CD4-positive, alpha-beta T cell treated with Interleukin-1 beta for 1 hour (primary cell): ENCODE measurements at regions not wholly inside any gene's neighbourhood (a gene's known extent, or its start where the extent isn't known, plus 50 kb on each side); places are given as distances from the start of the nearest gene placed in this dataset.
"Not testable (repeated sequence)": the region's sequence is repeated elsewhere in the genome, so short reads cannot be mapped to it uniquely, and the experiment has no call there.

Experiments
- DNase-seq, 2 donors: peaks; one replicate each; pipeline ENCODE4 v3.0.0-alpha.2; 2020 to 2022

DNA sequence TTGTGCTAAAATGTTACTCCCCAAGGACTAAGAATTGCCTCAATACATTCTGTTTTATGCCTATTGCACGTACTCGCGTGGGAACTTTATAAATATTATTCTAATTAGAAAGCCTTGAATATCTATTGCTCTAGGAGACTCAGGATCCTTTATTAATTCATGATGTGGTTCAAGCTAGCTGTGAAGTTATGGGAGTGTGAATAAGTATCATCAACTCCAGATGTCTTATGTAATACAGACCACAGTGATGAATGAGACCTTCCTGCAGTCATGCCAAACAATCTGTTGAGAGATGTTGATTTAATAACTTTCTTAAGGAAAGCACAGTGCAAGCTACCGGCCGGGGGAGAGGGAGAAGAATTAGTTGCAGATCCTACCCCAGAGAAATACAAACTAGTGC lies 519.2 kb upstream of the ZP4 start:
- DNase-seq, result no peak

DNA sequence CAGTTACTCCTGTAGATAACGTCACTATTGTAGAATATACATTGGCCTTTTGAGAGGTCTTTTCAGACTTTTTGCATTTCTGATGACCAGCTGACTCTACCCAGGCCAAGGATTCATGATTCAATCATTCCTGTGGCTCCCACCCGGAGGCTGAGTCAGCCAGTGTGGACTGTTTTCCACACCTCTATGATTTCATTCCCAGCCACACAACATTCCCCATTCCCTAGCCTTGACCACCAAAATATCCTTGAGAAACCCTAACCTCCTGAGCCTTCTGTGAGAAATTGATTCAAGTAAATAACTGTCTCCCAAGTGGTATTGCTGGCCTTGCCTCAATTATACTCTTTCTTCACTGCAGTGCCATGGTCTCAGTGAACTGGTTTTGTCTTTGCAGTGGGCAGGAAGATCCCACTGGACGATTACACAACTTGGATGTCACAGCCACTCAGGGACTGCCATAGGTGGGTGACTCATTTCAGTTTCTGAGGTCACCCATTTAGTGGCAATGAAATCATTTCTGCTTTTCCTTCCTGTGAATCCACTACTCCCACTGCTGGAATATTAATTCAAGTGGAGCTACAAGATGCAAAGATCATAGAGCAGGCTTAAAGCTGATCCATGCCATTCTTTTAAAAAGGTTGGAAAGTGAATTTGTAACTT lies 518.6 kb upstream of the ZP4 start:
- DNase-seq, result no peak

DNA sequence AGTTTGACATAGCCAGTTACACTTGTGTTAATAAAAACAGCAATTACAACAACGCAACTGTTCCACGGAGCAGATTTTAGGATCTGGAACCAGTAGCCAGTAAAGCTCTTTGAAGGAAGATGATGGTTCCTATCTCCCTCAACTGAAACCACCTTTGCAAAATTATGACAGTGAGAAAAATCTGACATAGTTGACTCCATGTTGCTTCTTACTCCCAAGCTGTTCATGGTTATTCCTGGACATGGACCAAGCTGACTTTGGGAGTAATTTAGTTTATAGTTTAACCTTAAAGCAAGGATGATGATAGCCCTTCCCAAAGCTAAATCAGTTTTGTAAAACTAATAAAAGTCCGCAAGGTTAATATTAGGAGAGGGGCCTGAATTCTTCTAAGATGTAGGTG lies 518.0 kb upstream of the ZP4 start:
- no peak for DNase-seq

DNA sequence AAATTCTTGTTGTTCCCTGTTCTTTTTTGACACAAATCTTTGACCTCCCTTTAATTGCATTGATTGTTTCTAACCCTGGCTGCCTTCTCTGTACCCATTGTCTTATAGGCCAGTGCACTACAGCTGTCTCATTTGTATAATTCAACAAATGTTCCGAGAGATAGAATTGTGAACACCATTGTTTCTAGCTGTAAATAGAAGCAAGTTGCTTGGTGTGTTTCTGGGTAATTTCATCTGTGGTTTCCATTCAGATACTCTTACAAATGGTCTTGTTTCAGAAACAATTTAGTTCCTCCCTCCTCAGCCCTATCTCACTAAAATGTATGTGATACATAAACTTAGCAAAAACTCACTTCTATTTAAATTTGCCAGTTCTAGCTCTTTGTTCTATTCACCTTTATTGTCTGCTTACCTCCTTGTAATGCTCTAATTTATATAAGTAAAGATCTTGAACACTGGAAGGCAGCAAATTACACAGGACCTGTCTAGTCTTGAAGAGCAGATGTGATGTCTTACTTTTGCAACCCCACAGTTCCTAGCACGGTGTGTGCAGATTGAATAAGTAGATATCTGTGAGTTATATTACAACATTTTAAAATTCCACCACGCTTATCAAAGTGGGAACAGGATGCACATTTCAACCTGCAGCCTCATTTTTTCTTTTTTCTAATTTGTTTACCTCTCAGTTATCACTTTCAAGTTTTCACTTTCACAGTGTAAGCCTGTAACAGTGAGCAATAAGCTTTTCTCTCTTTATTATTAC lies 515.6 kb upstream of the ZP4 start:
- DNase-seq, result no peak

DNA sequence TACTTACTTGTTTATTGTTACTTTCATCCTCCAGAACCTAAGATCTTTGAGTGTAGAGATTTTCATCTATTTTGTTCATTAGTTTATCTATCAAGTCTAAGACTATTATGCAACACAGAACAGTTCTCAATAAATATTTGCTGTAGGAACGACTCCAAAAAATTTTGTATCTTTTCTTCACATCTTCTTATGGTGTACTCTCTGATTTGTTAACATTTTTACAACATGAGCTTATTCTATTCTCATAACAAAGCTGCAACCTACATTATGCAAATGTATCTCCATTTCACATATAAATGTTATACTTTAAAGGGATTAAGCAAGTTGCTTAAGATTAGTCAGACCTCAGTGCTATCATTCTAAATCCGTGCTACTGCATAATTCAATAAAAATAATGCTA lies 514.2 kb upstream of the ZP4 start:
- no peak for DNase-seq

DNA sequence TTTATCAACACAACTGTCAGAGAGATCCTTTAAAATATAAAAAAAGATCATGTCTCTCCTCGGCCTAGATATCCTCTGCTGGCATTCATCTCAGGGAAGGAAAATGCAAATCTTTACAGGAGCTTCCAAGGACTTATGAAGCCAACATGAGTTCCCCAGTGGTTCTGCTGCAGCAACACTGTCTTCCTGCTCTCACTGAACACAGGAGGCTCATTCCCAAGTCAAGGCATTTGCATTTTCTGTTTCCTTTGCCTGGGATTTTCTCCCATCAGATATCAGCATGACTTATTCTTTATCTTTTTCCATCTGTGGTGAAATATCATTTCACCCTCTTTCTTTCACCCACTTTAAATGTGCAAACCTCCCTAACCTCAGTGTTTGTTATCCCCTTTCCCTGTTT lies 513.8 kb upstream of the ZP4 start:
- no peak for DNase-seq

DNA sequence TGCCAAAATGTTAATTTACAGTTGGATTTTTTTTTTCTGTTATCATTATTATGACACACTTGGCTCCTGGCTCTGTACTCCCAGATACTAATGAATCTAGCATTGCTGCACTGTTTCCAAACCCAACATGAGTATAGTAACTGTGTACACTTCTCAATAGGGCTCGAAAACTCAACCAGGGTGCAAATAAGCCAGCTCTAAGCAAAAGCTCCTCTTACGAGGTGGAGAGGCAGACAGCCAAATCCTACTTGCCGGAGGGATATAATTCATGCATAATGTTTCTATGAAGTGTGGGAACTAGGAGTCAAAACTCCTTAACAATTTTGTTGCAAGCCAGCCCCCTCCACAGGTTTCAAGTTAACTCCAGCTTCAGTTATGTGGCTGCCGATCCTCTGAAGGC lies 510.4 kb upstream of the ZP4 start:
- no peak for DNase-seq

DNA sequence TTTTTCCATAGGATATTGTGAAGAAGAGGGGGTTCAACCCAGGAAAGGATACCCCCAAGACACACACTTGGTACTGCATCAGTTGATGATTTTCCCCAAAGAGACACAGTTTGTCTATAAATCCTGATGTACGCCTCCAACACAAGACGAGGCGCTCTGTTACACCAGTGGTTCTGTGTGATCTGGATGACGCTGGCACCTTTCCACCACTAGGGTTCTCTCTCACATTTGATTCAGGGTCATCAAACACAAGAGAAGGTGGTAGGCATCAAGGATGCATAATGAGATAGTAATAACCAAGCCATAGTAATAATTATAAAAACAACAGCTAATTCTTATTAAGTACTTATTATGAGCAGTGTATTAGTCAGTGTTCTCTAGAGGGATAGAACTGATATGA lies 508.8 kb upstream of the ZP4 start:
- DNase-seq, result no peak

DNA sequence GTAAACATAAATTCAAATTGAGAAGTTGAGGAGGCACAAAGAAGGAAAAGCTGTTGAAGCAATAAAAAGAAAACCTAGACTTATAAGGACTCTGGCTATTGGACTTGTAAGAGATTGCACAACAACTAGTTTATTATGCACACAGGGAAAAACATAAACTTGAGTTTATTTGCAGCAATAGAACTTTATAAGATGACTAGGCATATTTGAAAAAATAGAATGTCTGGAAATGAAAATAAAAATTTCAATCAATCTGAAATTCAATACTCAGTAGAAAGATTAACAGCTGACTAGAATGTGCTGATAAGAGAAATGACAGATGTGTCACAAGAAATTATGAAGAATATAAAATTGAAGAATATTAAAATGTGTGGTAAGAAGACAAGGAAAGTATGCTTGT lies 505.4 kb upstream of the ZP4 start:
- DNase-seq, result no peak

DNA sequence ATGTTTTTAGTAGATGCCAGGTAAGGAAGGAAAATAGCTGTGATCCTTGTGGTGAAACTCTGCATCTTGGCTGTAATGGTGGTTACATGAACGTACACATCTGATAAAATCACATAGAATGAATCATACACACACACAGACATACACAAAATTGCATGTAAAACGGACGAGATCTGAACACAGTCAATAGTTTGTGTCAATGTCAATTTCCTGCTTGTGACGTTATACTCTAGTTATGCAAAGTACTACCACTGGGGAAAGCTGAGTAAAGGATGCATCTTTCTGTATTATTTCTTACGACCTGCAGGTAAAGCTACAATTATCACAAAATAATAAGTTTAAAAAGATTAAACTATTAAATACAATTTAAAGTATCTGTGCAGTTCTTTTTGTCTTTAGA lies 493.7 kb upstream of the ZP4 start:
- no peak for DNase-seq

DNA sequence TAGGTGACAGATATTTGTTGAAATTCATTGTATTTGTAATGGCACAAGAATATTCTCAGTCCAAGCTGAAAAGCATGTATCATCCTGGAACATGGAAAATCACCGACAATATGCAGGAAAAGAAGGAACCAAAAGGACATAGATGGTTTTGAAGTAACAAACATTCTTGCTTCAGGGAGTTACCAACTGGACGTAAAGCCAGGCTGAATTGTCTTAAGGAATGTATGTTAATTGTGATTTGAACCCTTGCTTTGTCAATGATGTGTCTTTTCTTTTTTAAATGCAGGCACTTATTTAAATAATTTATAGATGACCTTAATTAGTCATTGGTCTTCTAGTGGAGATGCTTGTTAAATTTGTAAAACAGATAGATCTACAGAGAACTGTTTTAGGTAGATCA lies 489.4 kb upstream of the ZP4 start:
- no peak for DNase-seq

DNA sequence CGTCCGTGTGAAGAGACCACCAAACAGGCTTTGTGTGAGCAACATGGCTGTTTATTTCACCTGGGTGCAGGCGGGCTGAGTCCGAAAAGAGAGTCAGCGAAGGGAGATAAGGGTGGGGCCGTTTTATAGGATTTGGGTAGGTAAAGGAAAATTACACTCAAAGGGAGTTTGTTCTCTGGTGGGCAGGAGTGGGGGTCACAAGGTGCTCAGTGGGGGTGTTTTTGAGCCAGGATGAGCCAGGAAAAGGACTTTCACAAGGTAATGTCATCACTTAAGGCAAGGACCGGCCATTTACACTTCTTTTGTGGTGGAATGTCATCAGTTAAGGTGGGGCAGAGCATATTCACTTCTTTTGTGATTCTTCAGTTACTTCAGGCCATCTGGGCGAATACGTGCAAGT lies 488.7 kb upstream of the ZP4 start:
- not testable (repeated sequence) for DNase-seq

DNA sequence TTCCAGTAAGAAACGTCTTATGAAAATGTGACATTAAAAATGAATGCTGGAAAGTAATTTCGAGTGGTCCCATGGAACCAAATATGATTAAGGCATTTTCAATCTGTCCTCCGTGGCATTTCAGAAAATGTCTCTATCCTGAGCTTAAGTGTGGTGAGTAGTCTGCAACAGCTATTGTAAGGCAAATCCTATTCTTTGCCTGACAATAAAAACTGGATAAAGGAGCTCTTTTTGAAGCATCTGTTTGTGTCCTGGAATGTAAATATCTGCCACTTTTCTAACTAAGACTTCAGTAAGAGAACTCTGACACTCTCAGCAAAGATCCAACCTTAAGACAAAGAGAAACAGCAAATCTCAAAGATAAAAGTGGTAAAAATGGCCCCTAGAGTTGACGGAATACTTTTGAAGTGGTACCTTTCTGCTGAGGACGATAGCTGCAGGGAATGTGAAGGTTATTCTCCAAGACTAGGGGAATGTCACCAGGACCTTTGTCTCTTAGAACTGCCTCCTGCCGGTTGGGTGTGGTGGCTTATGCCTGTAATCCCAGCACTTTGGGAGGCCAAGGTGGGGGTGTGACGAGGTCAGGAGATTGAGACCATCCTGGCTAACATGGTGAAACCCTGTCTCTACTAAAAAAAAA lies 486.7 kb upstream of the ZP4 start:
- DNase-seq, result no peak

DNA sequence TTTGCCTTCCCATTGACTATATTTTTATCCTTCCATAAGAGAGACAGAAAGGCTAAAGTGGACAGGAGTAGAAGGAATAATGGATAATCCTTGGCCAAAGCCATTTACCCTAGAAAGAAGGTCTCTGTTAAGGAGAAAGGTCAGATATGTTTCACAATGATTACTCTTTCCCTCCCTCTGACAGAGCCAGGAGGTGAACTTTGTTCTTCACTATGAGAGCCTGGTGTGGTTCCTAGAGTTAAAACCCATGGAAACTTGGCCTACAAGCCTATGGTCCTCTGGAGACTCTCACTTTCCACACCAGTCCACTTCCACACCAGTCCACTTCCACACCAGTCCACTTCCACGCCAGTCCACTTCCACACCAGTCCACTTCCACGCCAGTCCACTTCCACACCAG lies 479.9 kb upstream of the ZP4 start:
- DNase-seq, result no peak

DNA sequence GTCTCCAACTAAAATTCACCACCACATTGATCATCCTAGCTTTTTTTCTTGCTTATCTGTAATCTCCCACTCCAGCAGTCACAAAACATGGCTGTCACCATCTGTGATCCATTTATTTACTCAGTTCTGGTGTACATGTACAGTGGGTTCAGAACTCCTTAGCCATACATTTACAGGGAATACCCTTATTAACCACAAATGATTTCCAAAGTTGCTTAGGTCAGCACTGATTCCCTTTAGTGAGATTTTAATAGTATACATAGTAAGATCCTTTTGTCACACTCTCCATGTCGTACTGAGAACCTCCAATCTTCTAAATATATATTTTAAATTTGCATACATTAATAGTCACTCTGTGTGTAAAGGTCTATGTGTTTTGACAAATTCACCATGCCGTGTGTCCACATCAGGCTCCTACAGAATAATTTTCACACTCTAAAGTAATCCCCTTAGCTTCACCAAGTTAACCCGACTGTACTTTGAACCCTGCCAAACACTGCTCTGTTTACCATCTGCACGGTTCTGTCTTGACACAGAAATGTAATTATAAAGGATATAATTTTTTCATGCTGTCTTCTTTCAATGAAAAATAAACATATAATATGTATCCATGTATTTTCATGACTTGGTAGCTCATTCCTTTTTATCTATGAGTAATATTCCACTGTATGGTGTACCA lies 473.6 kb upstream of the ZP4 start:
- DNase-seq, result no peak

DNA sequence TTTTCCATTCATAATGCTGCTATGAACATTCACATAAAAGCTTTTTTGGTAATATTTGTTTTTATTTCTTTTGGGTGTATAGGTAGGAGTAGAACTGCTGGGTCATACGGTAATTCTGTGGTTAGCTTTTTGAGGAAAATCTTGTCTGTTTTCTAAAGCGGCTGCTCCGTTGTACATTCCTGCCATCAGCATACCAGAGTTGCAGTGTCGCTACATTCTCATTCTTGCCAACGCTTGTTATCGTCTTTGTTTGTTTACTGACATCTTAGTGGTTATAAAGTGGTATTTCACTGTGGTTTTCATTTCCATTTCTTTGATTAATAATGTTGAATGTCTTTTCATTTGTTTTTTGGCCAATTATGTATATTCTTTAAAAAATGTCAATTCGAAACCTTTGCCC lies 469.8 kb upstream of the ZP4 start:
- no peak for DNase-seq

DNA sequence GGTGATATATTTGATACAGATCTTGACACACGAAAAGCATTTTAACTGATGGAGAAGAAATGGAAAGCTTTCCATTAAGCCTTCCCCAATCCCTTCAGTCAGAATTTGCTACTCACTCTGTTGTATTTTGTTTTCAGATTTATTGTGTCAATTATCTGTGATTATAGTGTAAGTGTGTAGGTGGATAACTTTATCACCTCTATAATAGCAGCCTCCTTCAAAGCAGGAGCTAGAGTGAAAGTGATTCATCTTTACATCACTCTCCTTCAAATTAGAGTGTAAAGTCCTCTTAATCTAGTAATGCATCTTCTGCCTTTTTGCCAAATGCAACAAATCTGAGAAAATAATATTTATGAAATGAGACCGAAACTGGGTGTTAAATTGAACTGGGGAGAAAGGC lies 459.7 kb upstream of the ZP4 start:
- no peak for DNase-seq

DNA sequence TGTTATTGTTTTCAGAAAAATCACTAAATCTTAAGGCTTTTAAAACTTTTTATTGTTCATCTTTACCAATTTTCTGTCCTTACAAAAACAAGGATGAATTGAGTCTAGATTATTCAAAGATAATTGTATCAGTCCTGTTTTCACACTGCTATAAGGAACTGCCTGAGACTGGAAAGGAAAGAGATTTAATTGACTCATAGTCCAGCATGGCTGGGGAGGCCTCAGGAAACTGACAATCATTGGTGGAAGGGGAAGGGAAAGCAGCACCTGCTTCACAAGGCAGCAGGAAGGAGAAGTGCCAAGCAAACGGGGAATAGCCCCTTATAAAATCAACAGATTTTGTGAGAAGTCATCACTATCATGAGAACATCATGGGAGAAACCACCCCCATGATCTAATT lies 455.6 kb upstream of the ZP4 start:
- no peak for DNase-seq

DNA sequence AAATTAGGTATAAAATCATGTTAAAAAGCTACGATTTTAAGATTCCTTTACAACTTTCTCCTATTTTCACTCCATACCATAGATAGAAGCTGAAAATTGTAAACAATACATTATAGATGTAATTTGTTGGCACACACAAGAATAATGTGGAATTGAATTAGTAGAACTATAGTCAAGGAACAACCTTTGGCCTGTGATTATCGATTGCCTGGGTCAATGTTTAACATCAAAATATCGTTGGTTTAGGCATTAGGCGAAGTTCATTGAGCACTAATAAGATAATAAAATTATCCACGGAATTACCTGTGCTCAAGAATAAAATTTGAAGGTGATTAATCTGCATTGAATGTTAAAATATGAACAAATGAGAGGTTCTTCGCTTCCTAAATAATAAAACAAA lies 455.1 kb upstream of the ZP4 start:
- no peak for DNase-seq

DNA sequence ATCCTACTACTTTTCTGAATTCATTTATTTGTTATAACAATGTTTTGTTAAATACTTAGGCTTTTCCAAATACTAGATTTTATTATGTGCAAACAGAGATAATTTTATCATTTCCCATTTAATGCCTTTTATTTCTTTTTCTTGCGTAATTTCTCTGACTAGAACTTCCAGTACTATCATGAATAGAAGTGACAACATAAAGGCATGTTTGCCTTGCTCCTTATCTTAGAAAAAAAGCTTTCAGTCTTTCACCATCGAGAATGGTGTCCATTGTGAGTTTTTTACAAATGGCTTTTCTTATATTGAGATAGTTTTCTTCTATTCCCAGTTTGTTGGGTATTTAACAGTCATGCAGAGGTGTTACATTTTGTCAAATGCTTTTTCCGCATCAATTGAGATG lies 453.1 kb upstream of the ZP4 start:
- no peak for DNase-seq

DNA sequence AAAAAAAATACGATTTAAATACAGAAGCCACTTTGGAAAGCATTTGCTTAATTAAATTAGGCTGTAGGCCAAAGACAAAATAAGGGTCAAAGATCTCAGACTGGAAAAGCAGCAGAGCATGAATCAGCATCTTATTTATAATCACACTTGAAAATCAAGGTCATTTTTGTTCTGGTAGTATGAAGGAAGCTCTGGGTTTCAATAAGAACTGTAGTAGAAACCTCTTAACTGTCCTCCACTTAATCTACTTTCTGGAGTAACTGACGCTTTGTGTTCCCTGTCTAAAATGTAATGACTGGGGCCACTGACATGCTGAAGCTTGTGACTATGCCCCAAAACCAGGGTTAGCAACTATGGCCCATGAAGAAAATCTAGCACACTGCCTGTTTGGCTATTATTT lies 450.7 kb upstream of the ZP4 start:
- no peak for DNase-seq

DNA sequence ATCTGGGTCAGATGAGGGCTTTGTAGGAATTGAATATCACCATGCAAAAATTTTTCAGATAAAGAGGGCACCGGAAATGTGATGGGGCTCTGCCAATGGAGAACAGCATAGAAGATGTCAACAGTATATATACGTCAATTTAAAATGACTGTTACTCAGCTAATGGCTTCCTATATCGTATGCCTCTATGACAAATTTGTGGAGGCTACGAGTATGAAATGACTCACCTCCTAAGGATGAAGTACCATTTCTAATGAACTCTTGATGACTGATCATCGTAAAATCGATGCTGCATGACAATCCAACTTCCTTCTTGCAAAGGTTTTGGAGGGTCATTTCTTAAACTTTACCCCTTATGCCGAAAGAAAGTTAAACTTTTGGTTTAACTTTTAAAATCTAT lies 450.3 kb upstream of the ZP4 start:
- DNase-seq, result no peak

DNA sequence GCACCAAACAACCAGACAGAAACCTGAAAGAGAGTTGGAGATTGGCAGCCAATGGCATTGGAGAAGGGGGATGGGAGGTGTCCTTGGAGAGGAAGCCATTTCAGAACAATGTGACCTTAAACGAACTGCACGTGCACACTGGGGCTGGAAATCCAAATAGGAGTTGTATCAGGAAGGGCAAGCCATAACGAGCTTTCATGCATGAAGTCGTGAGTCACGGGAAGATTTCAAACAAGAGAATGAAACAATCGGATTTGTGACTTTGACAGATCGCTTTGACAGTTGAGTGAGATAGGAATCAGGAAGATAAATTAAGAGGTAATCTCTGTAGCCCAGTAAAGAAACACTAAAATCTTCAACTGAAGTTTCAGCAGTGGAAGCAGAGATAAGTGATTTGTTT lies 445.8 kb upstream of the ZP4 start:
- no peak for DNase-seq

DNA sequence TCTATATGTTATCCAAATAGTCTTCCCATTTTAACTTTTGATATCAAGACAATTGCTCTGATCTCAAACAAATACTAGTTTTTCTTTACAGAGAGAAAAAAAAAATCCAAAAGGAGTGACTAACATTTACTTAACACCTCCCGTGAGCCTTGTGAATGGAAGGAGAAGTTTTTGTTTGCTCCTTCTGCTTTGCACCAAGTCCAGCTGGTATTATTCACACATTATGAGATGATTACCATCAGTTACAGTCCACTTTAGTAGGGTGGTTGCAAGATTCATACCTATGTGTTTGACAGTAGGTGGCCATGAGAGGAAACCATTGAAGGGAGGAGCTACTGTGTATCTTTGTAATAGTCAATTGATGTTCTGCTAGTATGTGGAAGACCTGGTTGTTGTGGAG lies 443.4 kb upstream of the ZP4 start:
- no peak for DNase-seq
